OCI-LY3 (cell line): ENCODE measurements at regions not wholly inside any gene's neighbourhood (a gene's known extent, or its start where the extent isn't known, plus 50 kb on each side); places are given as distances from the start of the nearest gene placed in this dataset.

Source experiments
- EZH2phosphoT487 ChIP-seq: fragments of 200-600 bp; shearing (Covaris generic); IDR thresholded peaks from 2 replicates; pipeline ENCODE4 v1.6.1; 2018; ENCODE audit warnings: antibody characterized with exemption, mixed run types, low read depth
- TF ChIP-seq, protein P1 (sequence below): fragments of 200-600, 300-600 bp; sonication (generic); IDR thresholded peaks from 2 replicates; pipeline ENCODE4 v1.5.1; 2014; ENCODE audit warnings: antibody characterized with exemption, low read length, low read depth

DNA sequence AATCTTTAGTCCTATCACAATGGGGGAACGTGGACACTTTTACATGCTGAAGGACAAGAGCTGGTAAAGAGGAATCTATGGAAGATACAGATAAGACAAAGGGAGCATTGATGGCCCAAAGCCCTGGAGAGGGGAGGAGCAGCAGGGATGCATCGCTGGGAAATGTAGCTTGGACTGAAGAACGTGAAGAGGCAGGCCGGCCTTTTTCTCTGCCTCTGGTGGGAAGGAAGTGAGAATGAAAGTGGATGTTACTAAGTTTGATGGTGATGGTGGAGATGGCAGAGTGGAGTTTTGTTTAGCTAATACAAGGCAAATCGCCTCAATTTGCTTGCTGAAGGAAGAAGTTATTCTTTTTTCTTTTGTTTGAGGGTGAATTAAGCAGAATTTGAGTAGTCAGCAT lies 124.6 kb upstream of the TAF11L2 start:
- TF ChIP-seq, protein P1, sequence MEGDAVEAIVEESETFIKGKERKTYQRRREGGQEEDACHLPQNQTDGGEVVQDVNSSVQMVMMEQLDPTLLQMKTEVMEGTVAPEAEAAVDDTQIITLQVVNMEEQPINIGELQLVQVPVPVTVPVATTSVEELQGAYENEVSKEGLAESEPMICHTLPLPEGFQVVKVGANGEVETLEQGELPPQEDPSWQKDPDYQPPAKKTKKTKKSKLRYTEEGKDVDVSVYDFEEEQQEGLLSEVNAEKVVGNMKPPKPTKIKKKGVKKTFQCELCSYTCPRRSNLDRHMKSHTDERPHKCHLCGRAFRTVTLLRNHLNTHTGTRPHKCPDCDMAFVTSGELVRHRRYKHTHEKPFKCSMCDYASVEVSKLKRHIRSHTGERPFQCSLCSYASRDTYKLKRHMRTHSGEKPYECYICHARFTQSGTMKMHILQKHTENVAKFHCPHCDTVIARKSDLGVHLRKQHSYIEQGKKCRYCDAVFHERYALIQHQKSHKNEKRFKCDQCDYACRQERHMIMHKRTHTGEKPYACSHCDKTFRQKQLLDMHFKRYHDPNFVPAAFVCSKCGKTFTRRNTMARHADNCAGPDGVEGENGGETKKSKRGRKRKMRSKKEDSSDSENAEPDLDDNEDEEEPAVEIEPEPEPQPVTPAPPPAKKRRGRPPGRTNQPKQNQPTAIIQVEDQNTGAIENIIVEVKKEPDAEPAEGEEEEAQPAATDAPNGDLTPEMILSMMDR = no peak
- no peak for TF ChIP-seq EZH2phosphoT487
